T-cell (primary cell): ENCODE measurements at regions not wholly inside any gene's neighbourhood (a gene's known extent, or its start where the extent isn't known, plus 50 kb on each side); places are given as distances from the start of the nearest gene placed in this dataset.

Experiments
- ATAC-seq, 4 experiments: fragments of 200-7000 bp in 3 of 4; fragments of 150-1000 bp in 1 of 4; cut with Tn5 transposase; replicated peaks in 1 of 4; 1 replicate in 3 of 4; 2 replicates in 1 of 4; pipeline ENCODE4 v1.10.0; 2021; ENCODE audit warnings: moderate library complexity in 3 of 4, mild to moderate bottlenecking in 2 of 4, moderate number of reproducible peaks in 1 of 4
- CTCF ChIA-PET, 2 donors: fragments of 300-600 bp; sonication (Branson Sonifier 250); formaldehyde crosslinking; loops; one replicate each; lab custom pipeline; 2022; ENCODE audit warnings: antibody characterized with exemption in 2 of 2; lab: Charles Lee
- POLR2A ChIA-PET, 2 donors: fragments of 300-600 bp; sonication (Branson Sonifier 250); formaldehyde crosslinking; loops; one replicate each; lab custom pipeline; 2022; ENCODE audit warnings: antibody characterized with exemption in 2 of 2; lab: Charles Lee
- DNase-seq, 35 experiments: peaks; one replicate each; pipeline versions ENCODE4 v3.0.0 to v3.0.0-alpha.2; 2013 to 2023
- H3K27ac ChIP-seq: one replicate; pipeline ENCODE4 v1.5.1; 2013; ENCODE audit warnings: low read length
- H3K27me3 ChIP-seq, 2 experiments: replicated peaks in 1 of 2; 1 replicate in 1 of 2; 2 replicates in 1 of 2; pipeline versions ENCODE4 v1.6.1 to v1.7.0; 2013; ENCODE audit warnings: low read length in 1 of 2, mixed read lengths in 1 of 2; ENCODE audit not compliant: control insufficient read depth in 2 of 2, insufficient read depth in 2 of 2; ENCODE audit errors: extremely low read depth in 1 of 2
- H3K36me3 ChIP-seq, 2 donors: 1 replicate in 1 of 2; 2 replicates in 1 of 2; pipeline versions ENCODE4 v1.6.1 to v1.7.0; 2013; ENCODE audit warnings: low read length in 1 of 2; ENCODE audit not compliant: control insufficient read depth in 2 of 2, insufficient read depth in 1 of 2; ENCODE audit errors: extremely low read depth in 1 of 2
- H3K4me1 ChIP-seq, 2 experiments: 1 replicate in 1 of 2; 2 replicates in 1 of 2; pipeline versions ENCODE4 v1.6.1 to v1.7.0; 2013; ENCODE audit warnings: low read length in 2 of 2, mixed read lengths in 1 of 2; ENCODE audit not compliant: insufficient read depth in 2 of 2, control insufficient read depth in 1 of 2; ENCODE audit errors: extremely low read depth in 1 of 2
- H3K4me3 ChIP-seq, 2 donors: 1 replicate in 1 of 2; 2 replicates in 1 of 2; pipeline versions ENCODE4 v1.5.1 to v1.7.0; 2013; ENCODE audit warnings: mild to moderate bottlenecking in 2 of 2, low read length in 1 of 2, moderate library complexity in 1 of 2; ENCODE audit not compliant: control insufficient read depth in 1 of 2; ENCODE audit errors: extremely low read depth in 1 of 2
- H3K9me3 ChIP-seq: 2 replicates; pipeline ENCODE4 v1.7.0; 2013
- H3K27ac Mint-ChIP-seq, 2 donors: one replicate each; pipeline ENCODE4 v1.8.0; 2020 to 2021; ENCODE audit warnings: mild to moderate bottlenecking in 2 of 2, mixed read lengths in 2 of 2
- H3K27me3 Mint-ChIP-seq, 2 donors: one replicate each; pipeline ENCODE4 v1.8.0; 2021 to 2022; ENCODE audit warnings: mixed read lengths in 2 of 2
- H3K36me3 Mint-ChIP-seq: one replicate; pipeline ENCODE4 v1.8.0; 2021; ENCODE audit warnings: mixed read lengths
- H3K4me1 Mint-ChIP-seq, 3 donors: one replicate each; pipeline ENCODE4 v1.8.0; 2020 to 2022; ENCODE audit warnings: mixed read lengths in 3 of 3, mild to moderate bottlenecking in 1 of 3
- H3K4me3 Mint-ChIP-seq, 3 donors: one replicate each; pipeline ENCODE4 v1.8.0; 2020 to 2022; ENCODE audit warnings: mild to moderate bottlenecking in 3 of 3, mixed read lengths in 3 of 3, moderate library complexity in 3 of 3
- H3K9me3 Mint-ChIP-seq, 3 donors: one replicate each; pipeline ENCODE4 v1.8.0; 2020 to 2022; ENCODE audit warnings: mixed read lengths in 3 of 3
- WGBS: methylation state at CpG from one replicate; pipeline ENCODE4 v1.1.5; 2013; ENCODE audit warnings: missing lambda C conversion rate; ENCODE audit not compliant: insufficient coverage; 5-methylcytosine and 5-hydroxymethylcytosine counted together

DNA sequence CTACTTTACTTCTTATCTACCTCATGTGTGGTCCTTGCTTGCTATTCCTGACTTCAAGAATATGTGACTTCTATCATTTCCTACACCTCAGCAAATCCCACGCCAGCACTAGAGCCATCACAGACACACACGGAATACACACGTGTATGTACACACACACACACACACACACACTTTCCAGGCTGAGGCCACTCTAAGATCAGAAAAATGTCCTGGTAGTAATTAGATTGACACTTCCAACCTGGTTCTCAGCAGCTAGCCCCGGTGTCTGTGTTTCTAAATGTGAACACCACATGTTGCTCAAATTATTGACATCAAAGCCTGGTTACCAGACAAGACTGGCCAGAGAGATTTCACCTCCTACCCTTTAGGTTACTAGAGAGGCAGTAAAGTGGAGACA is 54.1 kb upstream of the SASH1 start:
- Mint-ChIP-seq H3K4me3 (no peak overlapping the region), H3K27ac (no peak overlapping the region), H3K27me3 (peaks cover 3 to 7% of the 10 kb centered on the region in 2 donors), H3K36me3 (no peaks in the 10 kb centered on the region), H3K9me3 (no peaks in the 10 kb centered on the region), H3K4me1 (no peaks in the 10 kb centered on the region)
- ATAC-seq (no peak), DNase-seq (no peak)
- Histone ChIP-seq H3K4me1 (no peaks in the 10 kb centered on the region), H3K27ac (no peak overlapping the region), H3K4me3 (no peak overlapping the region), H3K36me3 (no peaks in the 10 kb centered on the region), H3K9me3 (no peaks in the 10 kb centered on the region), H3K27me3 (peaks cover 0 to 7% of the 10 kb centered on the region in 2 experiments)
- no CpG with 5 or more reads among the region's 4 CpGs for WGBS
- POLR2A ChIA-PET, result no interaction called here
- CTCF ChIA-PET, result no interaction called here

DNA sequence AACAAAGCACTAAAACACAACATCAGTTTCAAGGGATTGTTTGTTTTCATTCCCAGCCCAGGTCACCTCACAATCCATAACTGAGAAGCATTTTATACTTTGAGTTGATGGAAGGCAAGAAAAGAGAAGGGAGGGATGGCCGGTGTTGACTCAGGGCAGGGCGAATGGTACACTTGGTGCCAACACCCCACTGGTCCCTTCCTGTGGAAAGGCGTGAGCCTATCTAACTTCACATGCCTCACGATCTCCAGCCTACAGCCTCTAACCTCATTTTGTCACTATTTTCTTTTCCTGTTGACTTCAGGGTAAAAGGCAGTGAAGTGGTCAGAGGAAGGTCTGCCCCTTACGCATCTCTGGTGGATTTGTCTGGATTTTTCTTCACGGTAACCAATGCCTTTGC is 53.5 kb upstream of the SASH1 start:
- CTCF ChIA-PET, result no interaction called here
- Mint-ChIP-seq H3K4me1 (no peaks in the 10 kb centered on the region), H3K27ac (no peak overlapping the region), H3K36me3 (no peaks in the 10 kb centered on the region), H3K9me3 (no peaks in the 10 kb centered on the region), H3K27me3 (peaks cover 3 to 7% of the 10 kb centered on the region in 2 donors), H3K4me3 (no peak overlapping the region)
- POLR2A ChIA-PET, result no interaction called here
- no peak for ATAC-seq
- no peak for DNase-seq
- Histone ChIP-seq H3K9me3 (no peaks in the 10 kb centered on the region), H3K27me3 (peaks cover 0 to 11% of the 10 kb centered on the region in 2 experiments), H3K36me3 (no peaks in the 10 kb centered on the region), H3K4me3 (no peak overlapping the region), H3K27ac (no peak overlapping the region), H3K4me1 (no peaks in the 10 kb centered on the region)
- 90% methylated on average over 2 of the region's 6 CpGs for WGBS

DNA sequence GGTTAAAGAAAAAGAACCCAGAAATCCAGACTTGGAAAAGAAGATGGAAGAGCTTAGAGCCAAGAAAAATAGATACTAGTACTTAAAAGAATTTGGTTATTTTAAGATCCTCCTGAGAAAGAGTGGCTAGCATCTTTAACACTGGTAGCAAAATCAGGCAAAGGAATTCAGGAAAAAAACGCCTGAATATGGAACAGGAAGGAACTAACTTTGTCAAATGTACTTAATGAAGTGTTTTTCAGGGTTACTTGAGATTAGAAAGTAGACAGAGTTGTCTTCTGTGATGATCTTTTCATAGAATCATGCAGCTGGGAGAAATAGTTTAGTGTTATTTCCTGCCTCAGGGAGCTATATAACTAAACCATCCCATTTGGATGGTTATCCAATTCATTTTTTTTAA is 50.8 kb upstream of the SASH1 start:
- H3K9me3 ChIP-seq, result no peaks in the 10 kb centered on the region
- H3K4me3 Mint-ChIP-seq, result no peak overlapping the region
- H3K27me3 ChIP-seq, result peaks cover 0 to 11% of the 10 kb centered on the region in 2 experiments
- H3K36me3 Mint-ChIP-seq, result no peaks in the 10 kb centered on the region
- ATAC-seq, result no peak
- WGBS, result no CpG with 5 or more reads among the region's 1 CpG
- H3K36me3 ChIP-seq, result no peaks in the 10 kb centered on the region
- peaks cover 7% of the 10 kb centered on the region in 2 donors for H3K27me3 Mint-ChIP-seq
- H3K27ac ChIP-seq, result no peak overlapping the region
- CTCF ChIA-PET, result no interaction called here
- no peak overlapping the region for H3K27ac Mint-ChIP-seq
- H3K4me3 ChIP-seq, result no peak overlapping the region
- DNase-seq, result no peak
- H3K4me1 ChIP-seq, result no peaks in the 10 kb centered on the region
- H3K4me1 Mint-ChIP-seq, result no peaks in the 10 kb centered on the region
- no peaks in the 10 kb centered on the region for H3K9me3 Mint-ChIP-seq
- POLR2A ChIA-PET, result no interaction called here
